ENCODE measurements at regions not wholly inside any gene's neighbourhood (a gene's known extent, or its start where the extent isn't known, plus 50 kb on each side); places are given as distances from the start of the nearest gene placed in this dataset.

- TF ChIP-seq CTCF (IDR thresholded peaks at IDR 0.05) (no peak), EP300 (IDR thresholded peaks at IDR 0.05) (no peak), POLR2AphosphoS5 (IDR thresholded peaks at IDR 0.05) (no peak), POLR2A (IDR thresholded peaks at IDR 0.05) (no peak)
- no peaks in the 10 kb centered on the region for H3K9me3 ChIP-seq
- no peak overlapping the region for H3K4me3 ChIP-seq
- peaks cover 0 to 6% (median 0%) of the 10 kb centered on the region in 3 donors for H3K4me1 ChIP-seq
- ATAC-seq, result no peak
- no peak overlapping the region for H3K27ac ChIP-seq
- H3K36me3 ChIP-seq, result no peaks in the 10 kb centered on the region
- peaks cover 64% of the 10 kb centered on the region for H3K27me3 ChIP-seq
- WGBS, 2 donors (ENCODE audit: low coverage in 1 of 2), result no CpG with 5 or more reads among the region's 8 CpGs
Measured at GRCh38 chr1:47565676-47566075, 127.8 kb downstream of the FOXD2 start.

- no peak overlapping the region for H3K27ac ChIP-seq
- no peaks in the 10 kb centered on the region for H3K4me1 ChIP-seq
- H3K9me3 ChIP-seq, result no peaks in the 10 kb centered on the region
- peaks cover 76% of the 10 kb centered on the region for H3K27me3 ChIP-seq
- no peak for ATAC-seq
- no peaks in the 10 kb centered on the region for H3K36me3 ChIP-seq
- WGBS, 2 donors (ENCODE audit: low coverage in 1 of 2), result 63% methylated on average over 2 of the region's 5 CpGs; no CpG with 5 or more reads in 1 of the 2 donors
- TF ChIP-seq CTCF (IDR thresholded peaks at IDR 0.05) (no peak), EP300 (IDR thresholded peaks at IDR 0.05) (no peak), POLR2A (IDR thresholded peaks at IDR 0.05) (no peak), POLR2AphosphoS5 (IDR thresholded peaks at IDR 0.05) (no peak)
- no peak overlapping the region for H3K4me3 ChIP-seq
Measured at GRCh38 chr1:47568763-47569162, 130.9 kb downstream of the FOXD2 start.

GRCh38 chr1:47569261-47569660 is 131.4 kb downstream of the FOXD2 start:
- Histone ChIP-seq H3K36me3 (no peaks in the 10 kb centered on the region), H3K9me3 (no peaks in the 10 kb centered on the region), H3K4me3 (no peak overlapping the region), H3K27ac (no peak overlapping the region), H3K4me1 (no peaks in the 10 kb centered on the region), H3K27me3 (peaks cover 76% of the 10 kb centered on the region)
- WGBS, 2 donors (ENCODE audit: low coverage in 1 of 2), result 54 to 76% methylated on average over 4 to 5 of the region's 5 CpGs
- TF ChIP-seq POLR2A (IDR thresholded peaks at IDR 0.05), result no peak
- TF ChIP-seq CTCF (IDR thresholded peaks at IDR 0.05), result no peak
- TF ChIP-seq POLR2AphosphoS5 (IDR thresholded peaks at IDR 0.05), result no peak
- TF ChIP-seq EP300 (IDR thresholded peaks at IDR 0.05), result no peak
- no peak for ATAC-seq

- WGBS, 2 donors (ENCODE audit: low coverage in 1 of 2), result 11 to 25% methylated on average over 8 to 9 of the region's 9 CpGs
- no peaks in the 10 kb centered on the region for H3K36me3 ChIP-seq
- H3K4me3 ChIP-seq, result no peak overlapping the region
- no peaks in the 10 kb centered on the region for H3K4me1 ChIP-seq
- H3K27me3 ChIP-seq, result peaks cover 77% of the 10 kb centered on the region
- ATAC-seq, result peak; percentile 74
- no peaks in the 10 kb centered on the region for H3K9me3 ChIP-seq
- no peak overlapping the region for H3K27ac ChIP-seq
- TF ChIP-seq EP300 (IDR thresholded peaks at IDR 0.05) (no peak), POLR2A (IDR thresholded peaks at IDR 0.05) (no peak), POLR2AphosphoS5 (IDR thresholded peaks at IDR 0.05) (peak; percentile 13), CTCF (IDR thresholded peaks at IDR 0.05) (peak in 3 of 4 experiments; percentile 11 to 54 (median 50))
Measured at GRCh38 chr1:47569681-47570470, 132.0 kb downstream of the FOXD2 start.

GRCh38 chr1:47571161-47571560 is 133.3 kb downstream of the FOXD2 start:
- no peak for ATAC-seq
- Histone ChIP-seq H3K9me3 (no peaks in the 10 kb centered on the region), H3K36me3 (no peaks in the 10 kb centered on the region), H3K4me3 (no peak overlapping the region), H3K4me1 (no peaks in the 10 kb centered on the region), H3K27me3 (peaks cover 79% of the 10 kb centered on the region), H3K27ac (no peak overlapping the region)
- TF ChIP-seq POLR2AphosphoS5 (IDR thresholded peaks at IDR 0.05) (no peak), EP300 (IDR thresholded peaks at IDR 0.05) (no peak), POLR2A (IDR thresholded peaks at IDR 0.05) (no peak), CTCF (IDR thresholded peaks at IDR 0.05) (no peak)
- WGBS, 2 donors (ENCODE audit: low coverage in 1 of 2), result 100% methylated on average over 1 of the region's 5 CpGs; no CpG with 5 or more reads in 1 of the 2 donors

All from gastroesophageal sphincter (tissue), 4 donors.